Suprapubic skin (tissue), 4 donors: ENCODE measurements at regions not wholly inside any gene's neighbourhood (a gene's known extent, or its start where the extent isn't known, plus 50 kb on each side); places are given as distances from the start of the nearest gene placed in this dataset.

Source experiments
- DNase-seq, 2 donors: peaks; one replicate each; pipeline ENCODE4 v3.0.0-alpha.2; 2019; ENCODE audit warnings: low spot score in 2 of 2
- H3K27ac ChIP-seq: fragments of 200-600 bp; sonication (generic); one replicate; pipeline ENCODE4 v1.5.1; 2019
- H3K27me3 ChIP-seq: fragments of 200-600 bp; sonication (generic); one replicate; pipeline ENCODE4 v1.5.1; 2019
- H3K36me3 ChIP-seq: fragments of 200-600 bp; sonication (generic); one replicate; pipeline ENCODE4 v1.5.1; 2019
- H3K4me1 ChIP-seq: fragments of 200-600 bp; sonication (generic); one replicate; pipeline ENCODE4 v1.5.1; 2019
- H3K4me3 ChIP-seq: fragments of 200-600 bp; sonication (generic); one replicate; pipeline ENCODE4 v1.5.1; 2019; ENCODE audit warnings: mild to moderate bottlenecking
- H3K9me3 ChIP-seq: fragments of 200-600 bp; sonication (generic); one replicate; pipeline ENCODE4 v1.5.1; 2019
- CTCF ChIP-seq, 2 donors: fragments of 200-600 bp in 1 of 2; fragments of 450-650 bp in 1 of 2; sonication (generic) in 1 of 2; IDR thresholded peaks; one replicate each; pipeline ENCODE4 v1.5.1; 2016 to 2019; ENCODE audit warnings: antibody characterized with exemption in 2 of 2, mild to moderate bottlenecking in 1 of 2, moderate library complexity in 1 of 2
- EP300 ChIP-seq: sonication (generic); formaldehyde crosslinking; IDR thresholded peaks from one replicate; pipeline ENCODE4 v1.6.1; 2017; ENCODE audit warnings: antibody characterized with exemption
- POLR2A ChIP-seq, 2 donors: fragments of 450-650 bp; IDR thresholded peaks; one replicate each; pipeline ENCODE4 v1.6.1; 2017; ENCODE audit warnings: antibody characterized with exemption in 2 of 2, mild to moderate bottlenecking in 2 of 2, moderate library complexity in 2 of 2
- POLR2AphosphoS5 ChIP-seq, 3 donors: sonication (generic); formaldehyde crosslinking; IDR thresholded peaks; one replicate each; pipeline ENCODE4 v1.6.1; 2017; ENCODE audit warnings: antibody characterized with exemption in 3 of 3
- WGBS: methylation state at CpG from one replicate; pipeline ENCODE4 v1.1.5; 2018; 5-methylcytosine and 5-hydroxymethylcytosine counted together

- H3K9me3 ChIP-seq = no peaks in the 10 kb centered on the region
- H3K36me3 ChIP-seq = no peaks in the 10 kb centered on the region
- H3K27me3 ChIP-seq = no peaks in the 10 kb centered on the region
- H3K4me1 ChIP-seq = no peaks in the 10 kb centered on the region
- H3K27ac ChIP-seq = no peak overlapping the region
- H3K4me3 ChIP-seq = no peak overlapping the region
- DNase-seq = no peak
- TF ChIP-seq POLR2AphosphoS5 (IDR thresholded peaks at IDR 0.05) (no peak), POLR2A (IDR thresholded peaks at IDR 0.05) (no peak), EP300 (no peak), CTCF (IDR thresholded peaks at IDR 0.05) (no peak)
- 32% methylated on average over 7 of the region's 7 CpGs for WGBS
Observed at GRCh38 chr3:78035131-78035641, 995.3 kb downstream of the ROBO2 start.

- TF ChIP-seq EP300 (no peak), CTCF (IDR thresholded peaks at IDR 0.05) (no peak), POLR2AphosphoS5 (IDR thresholded peaks at IDR 0.05) (no peak), POLR2A (IDR thresholded peaks at IDR 0.05) (no peak)
- WGBS = 64% methylated on average over 1 of the region's 1 CpG
- H3K4me1 ChIP-seq = no peaks in the 10 kb centered on the region
Observed at GRCh38 chr3:78041486-78041885, 1001.6 kb downstream of the ROBO2 start.

GRCh38 chr3:78046566-78046965, 1006.7 kb downstream of the ROBO2 start:
- H3K4me3 ChIP-seq = no peak overlapping the region
- TF ChIP-seq POLR2AphosphoS5 (IDR thresholded peaks at IDR 0.05) (no peak), CTCF (IDR thresholded peaks at IDR 0.05) (no peak), POLR2A (IDR thresholded peaks at IDR 0.05) (no peak), EP300 (no peak)
- DNase-seq = no peak
- H3K4me1 ChIP-seq = peaks cover 2% of the 10 kb centered on the region
- H3K9me3 ChIP-seq = no peaks in the 10 kb centered on the region
- H3K27ac ChIP-seq = no peak overlapping the region
- no peaks in the 10 kb centered on the region for H3K27me3 ChIP-seq
- H3K36me3 ChIP-seq = no peaks in the 10 kb centered on the region
- 90% methylated on average over 6 of the region's 6 CpGs for WGBS

More at GRCh38 chr3:78041486-78041885, 1001.6 kb downstream of the ROBO2 start:
- Histone ChIP-seq H3K9me3 (no peaks in the 10 kb centered on the region), H3K27ac (no peak overlapping the region), H3K4me3 (no peak overlapping the region), H3K36me3 (no peaks in the 10 kb centered on the region), H3K27me3 (no peaks in the 10 kb centered on the region)
- no peak for DNase-seq

GRCh38 chr3:78048698-78049097, 1008.8 kb downstream of the ROBO2 start:
- H3K27me3 ChIP-seq = no peaks in the 10 kb centered on the region
- no peak for DNase-seq
- H3K9me3 ChIP-seq = no peaks in the 10 kb centered on the region
- no peaks in the 10 kb centered on the region for H3K36me3 ChIP-seq
- H3K27ac ChIP-seq = no peak overlapping the region
- 61% methylated on average over 3 of the region's 3 CpGs for WGBS
- H3K4me3 ChIP-seq = no peak overlapping the region
- no peak for TF ChIP-seq POLR2AphosphoS5 (IDR thresholded peaks at IDR 0.05)
- H3K4me1 ChIP-seq = peaks cover 2% of the 10 kb centered on the region

GRCh38 chr3:78049521-78049920, 1009.6 kb downstream of the ROBO2 start:
- TF ChIP-seq EP300 (no peak), POLR2AphosphoS5 (IDR thresholded peaks at IDR 0.05) (no peak), POLR2A (IDR thresholded peaks at IDR 0.05) (no peak), CTCF (IDR thresholded peaks at IDR 0.05) (no peak)
- DNase-seq = no peak
- no peaks in the 10 kb centered on the region for H3K27me3 ChIP-seq
- H3K4me1 ChIP-seq = peaks cover 2% of the 10 kb centered on the region
- 39% methylated on average over 4 of the region's 4 CpGs for WGBS
- no peak overlapping the region for H3K4me3 ChIP-seq
- no peaks in the 10 kb centered on the region for H3K36me3 ChIP-seq
- H3K9me3 ChIP-seq = no peaks in the 10 kb centered on the region
- no peak overlapping the region for H3K27ac ChIP-seq
